ENCODE measurements at regions not wholly inside any gene's neighbourhood (a gene's known extent, or its start where the extent isn't known, plus 50 kb on each side); places are given as distances from the start of the nearest gene placed in this dataset.

GRCh38 chr21:34004974-34005373 lies 68.4 kb upstream of the MRPS6 start:
- TF ChIP-seq, protein P1, sequence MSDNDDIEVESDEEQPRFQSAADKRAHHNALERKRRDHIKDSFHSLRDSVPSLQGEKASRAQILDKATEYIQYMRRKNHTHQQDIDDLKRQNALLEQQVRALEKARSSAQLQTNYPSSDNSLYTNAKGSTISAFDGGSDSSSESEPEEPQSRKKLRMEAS (IDR thresholded peaks at IDR 0.05), result no peak
- TF ChIP-seq, protein P2, sequence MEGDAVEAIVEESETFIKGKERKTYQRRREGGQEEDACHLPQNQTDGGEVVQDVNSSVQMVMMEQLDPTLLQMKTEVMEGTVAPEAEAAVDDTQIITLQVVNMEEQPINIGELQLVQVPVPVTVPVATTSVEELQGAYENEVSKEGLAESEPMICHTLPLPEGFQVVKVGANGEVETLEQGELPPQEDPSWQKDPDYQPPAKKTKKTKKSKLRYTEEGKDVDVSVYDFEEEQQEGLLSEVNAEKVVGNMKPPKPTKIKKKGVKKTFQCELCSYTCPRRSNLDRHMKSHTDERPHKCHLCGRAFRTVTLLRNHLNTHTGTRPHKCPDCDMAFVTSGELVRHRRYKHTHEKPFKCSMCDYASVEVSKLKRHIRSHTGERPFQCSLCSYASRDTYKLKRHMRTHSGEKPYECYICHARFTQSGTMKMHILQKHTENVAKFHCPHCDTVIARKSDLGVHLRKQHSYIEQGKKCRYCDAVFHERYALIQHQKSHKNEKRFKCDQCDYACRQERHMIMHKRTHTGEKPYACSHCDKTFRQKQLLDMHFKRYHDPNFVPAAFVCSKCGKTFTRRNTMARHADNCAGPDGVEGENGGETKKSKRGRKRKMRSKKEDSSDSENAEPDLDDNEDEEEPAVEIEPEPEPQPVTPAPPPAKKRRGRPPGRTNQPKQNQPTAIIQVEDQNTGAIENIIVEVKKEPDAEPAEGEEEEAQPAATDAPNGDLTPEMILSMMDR (IDR thresholded peaks at IDR 0.05; ENCODE audit: low read depth, low read length, missing input control), result no peak
- TF ChIP-seq ZBTB33 (IDR thresholded peaks at IDR 0.05) (no peak), RAD21 (IDR thresholded peaks at IDR 0.05) (no peak), GABPA (IDR thresholded peaks at IDR 0.05 in 1 of 2, conservative IDR thresholded peaks at IDR 0.05 in 1 of 2) (no peak), EGR1 (IDR thresholded peaks at IDR 0.05; ENCODE audit: low read depth in 2 of 2) (no peak), SP1 (IDR thresholded peaks at IDR 0.05) (no peak), FOXA1 (IDR thresholded peaks at IDR 0.05) (no peak), NR2F2 (IDR thresholded peaks at IDR 0.05) (no peak), FOXA2 (IDR thresholded peaks at IDR 0.05) (no peak), RXRA (IDR thresholded peaks at IDR 0.05) (no peak), HNF4A (conservative IDR thresholded peaks at IDR 0.05) (no peak), JUND (IDR thresholded peaks at IDR 0.05) (no peak)

Measured in liver (tissue), 3 donors.